HG03432 (cell line): ENCODE measurements at regions not wholly inside any gene's neighbourhood (a gene's known extent, or its start where the extent isn't known, plus 50 kb on each side); places are given as distances from the start of the nearest gene placed in this dataset.

Experiments
- ATAC-seq: cut with Tn5 transposase; IDR thresholded peaks from one replicate; pipeline ENCODE4 v1.9.1; 2021; ENCODE audit warnings: mild to moderate bottlenecking, moderate library complexity; ENCODE audit not compliant: unreplicated experiment

DNA sequence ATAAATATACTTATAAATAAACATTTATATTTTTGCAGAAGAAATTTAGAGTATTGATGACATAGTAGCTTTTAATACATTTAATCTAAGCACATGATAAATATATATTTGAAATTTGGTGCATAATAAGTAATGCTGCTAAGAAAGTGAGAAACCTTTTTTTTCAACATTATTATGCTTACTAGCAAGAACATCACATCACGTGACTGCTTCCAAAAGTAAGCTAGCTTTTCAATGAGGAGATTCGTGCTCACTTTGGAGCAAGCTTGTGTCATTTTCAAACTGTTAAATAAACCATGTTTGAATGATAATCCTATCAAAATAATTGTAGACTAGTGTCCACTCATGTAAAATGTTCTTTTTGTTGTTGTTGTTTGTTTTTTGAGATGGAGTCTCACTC is 109.0 kb upstream of the SLC4A7 start:
- ATAC-seq = no peak

DNA sequence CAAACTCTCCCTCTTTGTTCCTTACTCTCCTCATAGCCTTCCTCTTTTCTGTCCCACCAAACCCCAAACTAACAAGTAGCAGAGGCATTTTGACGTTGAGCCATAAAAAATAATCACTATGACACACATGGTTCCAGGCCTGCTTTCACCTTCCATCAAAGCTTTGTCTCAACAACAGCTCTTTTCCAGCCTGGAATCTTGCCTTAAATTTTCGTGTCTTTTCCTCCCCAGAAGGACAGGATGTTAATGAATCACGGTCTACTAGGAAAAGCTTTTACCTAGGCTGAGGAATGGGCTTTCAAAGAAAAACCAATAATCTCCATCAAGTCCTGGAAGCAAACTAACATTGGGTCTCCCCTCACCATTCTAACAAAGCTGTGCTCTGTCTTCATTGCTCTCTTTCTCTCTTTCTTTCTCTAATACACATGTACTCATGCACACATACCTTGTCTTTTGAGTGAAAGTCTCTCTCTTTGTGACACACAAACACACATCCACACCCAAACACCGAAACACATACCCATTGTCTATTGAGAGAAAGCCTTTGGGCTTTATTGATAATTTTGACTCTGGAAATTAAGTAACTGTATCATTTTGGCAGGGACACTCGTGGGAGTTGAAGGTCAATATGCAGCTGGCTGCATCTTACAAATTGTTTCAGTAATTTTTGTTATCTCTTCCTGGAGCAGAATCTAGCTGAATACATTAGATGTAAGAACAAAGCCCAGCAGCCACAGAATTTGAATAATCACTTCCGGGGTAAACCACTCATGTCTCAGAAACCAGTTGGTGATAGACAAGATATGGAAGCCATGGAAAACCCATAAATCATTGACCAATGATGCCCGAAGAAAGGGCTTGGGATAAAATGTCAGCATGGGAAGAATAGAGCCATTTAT is 107.4 kb upstream of the SLC4A7 start:
- ATAC-seq = peak; percentile 53

GRCh38 chr3:27590437-27591298 is 106.5 kb upstream of the SLC4A7 start:
- peak; percentile 40 for ATAC-seq

DNA sequence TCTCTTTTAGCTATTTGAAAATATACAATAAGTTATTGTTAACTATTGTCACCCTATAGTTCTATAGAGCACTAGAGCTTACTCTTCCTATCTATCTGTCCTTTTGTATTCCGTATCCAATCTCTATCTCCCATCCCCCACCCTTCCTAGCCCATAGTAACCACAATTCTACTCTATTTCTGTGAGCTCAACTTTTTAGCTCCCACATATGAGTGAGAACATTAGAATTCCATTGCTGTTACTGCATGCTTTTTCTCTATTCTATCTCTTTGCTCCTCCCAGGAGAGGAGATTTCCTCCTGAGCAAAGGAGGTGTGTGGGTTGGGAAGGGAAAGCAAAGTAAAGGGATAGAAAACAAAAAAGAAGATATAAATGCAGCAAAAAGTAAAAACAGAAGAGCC is 105.6 kb upstream of the SLC4A7 start:
- no peak for ATAC-seq

DNA sequence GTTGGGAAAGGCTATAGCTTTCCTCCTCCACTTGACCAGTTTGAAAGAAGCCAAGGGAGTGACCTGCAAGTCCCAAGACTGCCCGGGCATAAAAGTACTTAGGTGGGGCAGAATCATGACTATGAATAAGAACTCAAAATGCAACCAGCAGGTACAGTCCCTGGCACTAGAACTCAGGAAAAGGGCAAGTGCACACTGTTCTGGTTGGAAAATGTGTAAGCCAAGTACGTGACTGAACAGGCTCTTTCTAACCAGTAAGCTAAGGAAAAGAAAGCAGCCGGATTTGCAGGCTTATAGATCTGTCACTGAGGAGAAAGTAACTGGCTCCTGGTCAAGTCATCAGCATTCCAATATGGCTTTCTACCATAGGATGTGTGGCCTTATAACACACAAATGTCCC is 101.2 kb upstream of the SLC4A7 start:
- ATAC-seq = no peak

DNA sequence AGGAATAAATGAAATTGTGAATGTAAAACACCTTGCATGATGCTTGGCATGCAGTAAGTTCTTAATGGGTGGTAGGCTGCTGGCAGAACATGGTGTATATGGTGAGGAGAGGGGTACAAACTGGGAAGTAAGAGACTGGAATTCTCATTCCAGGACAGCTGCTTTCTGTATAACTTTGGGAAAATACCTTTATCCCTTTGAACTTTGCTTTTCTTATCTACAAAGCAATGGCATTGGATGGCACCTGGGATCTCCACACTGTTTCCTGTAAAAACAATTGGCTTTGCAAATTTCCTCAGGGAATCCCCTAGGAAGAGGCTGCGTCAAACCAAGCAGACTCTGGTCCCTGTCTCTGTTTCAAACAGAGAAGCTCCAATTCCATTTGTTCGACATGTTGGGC is 100.7 kb upstream of the SLC4A7 start:
- no peak for ATAC-seq

- no peak for ATAC-seq
These were observed 97.7 kb upstream of the SLC4A7 start for GRCh38 chr3:27581852-27582251.

- ATAC-seq = no peak
These were observed 93.8 kb upstream of the SLC4A7 start for GRCh38 chr3:27578032-27578431.

- no peak for ATAC-seq
These were observed 93.3 kb upstream of the SLC4A7 start for GRCh38 chr3:27577504-27577903.

GRCh38 chr3:27576171-27576570 is 92.0 kb upstream of the SLC4A7 start:
- ATAC-seq = no peak

DNA sequence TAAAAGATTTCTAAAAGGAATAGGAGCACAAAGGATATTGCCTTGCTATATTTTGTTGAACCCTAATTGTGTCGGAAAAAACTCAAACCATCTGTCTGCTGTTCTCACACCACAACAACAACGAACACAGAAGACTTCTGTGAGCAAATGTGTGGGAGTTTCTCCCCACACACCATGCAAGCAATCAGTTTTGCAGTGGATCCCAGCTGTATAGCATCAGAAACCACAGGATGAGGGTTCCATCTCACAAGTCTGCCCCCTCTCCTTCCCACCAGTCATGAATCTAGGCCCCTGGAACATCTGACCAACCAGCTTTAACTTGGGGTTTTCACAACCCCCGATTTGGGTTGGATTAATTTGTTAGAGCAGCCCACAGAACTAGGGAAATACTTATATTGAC is 91.3 kb upstream of the SLC4A7 start:
- ATAC-seq = no peak

DNA sequence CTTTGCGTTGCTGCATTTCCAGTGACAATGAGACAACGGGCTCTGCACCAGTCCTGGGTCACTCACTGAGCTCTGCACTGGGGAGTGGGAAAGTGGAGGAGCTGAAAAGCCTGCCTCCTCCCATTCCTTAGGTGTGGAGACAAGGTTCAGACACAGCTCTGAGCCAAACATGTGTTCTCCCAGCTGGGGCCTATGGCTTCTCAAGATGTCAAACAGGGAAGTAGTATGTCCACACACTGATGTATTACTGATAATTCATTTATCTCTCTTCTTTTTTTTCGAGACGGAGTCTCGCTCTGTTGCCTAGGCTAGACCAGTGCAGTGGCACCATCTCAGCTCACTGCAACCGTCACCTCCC is 90.2 kb upstream of the SLC4A7 start:
- no peak for ATAC-seq

GRCh38 chr3:27573780-27574437 is 89.7 kb upstream of the SLC4A7 start:
- ATAC-seq = no peak

- no peak for ATAC-seq
These were observed 89.0 kb upstream of the SLC4A7 start for GRCh38 chr3:27573138-27573537.

GRCh38 chr3:27571345-27571744 is 87.2 kb upstream of the SLC4A7 start:
- ATAC-seq = no peak

DNA sequence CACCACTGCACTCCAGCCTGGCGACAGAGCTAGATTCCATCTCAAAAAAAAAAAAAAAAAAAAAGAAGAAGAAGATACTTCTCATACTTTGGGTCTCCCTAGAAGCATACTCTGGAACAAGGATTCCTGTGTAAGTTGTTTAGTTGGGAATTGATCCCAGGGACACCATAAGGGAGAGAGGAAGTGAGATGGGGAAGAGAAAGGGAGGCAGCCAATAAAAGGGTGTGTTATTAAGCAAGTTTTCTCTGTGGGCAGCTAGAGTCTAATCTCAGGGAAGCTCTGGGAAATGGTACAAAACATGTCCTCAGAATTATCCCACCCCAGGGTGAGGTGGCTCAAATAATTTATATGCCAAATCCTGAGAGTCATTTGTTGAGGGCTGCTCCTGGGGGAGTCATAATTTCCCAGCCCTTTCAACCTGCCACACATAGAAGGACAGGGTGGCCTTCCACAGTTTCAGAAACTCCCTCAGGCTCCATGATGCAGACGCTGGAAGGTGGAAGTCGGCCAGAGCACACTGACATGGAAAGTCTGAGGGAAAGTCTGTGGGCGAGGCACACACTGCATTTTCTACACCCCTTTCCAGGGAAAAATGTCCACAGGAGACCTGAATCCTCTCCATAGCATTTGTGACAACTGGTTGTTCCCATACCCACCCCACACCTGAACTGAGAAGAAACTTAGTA is 86.4 kb upstream of the SLC4A7 start:
- no peak for ATAC-seq

DNA sequence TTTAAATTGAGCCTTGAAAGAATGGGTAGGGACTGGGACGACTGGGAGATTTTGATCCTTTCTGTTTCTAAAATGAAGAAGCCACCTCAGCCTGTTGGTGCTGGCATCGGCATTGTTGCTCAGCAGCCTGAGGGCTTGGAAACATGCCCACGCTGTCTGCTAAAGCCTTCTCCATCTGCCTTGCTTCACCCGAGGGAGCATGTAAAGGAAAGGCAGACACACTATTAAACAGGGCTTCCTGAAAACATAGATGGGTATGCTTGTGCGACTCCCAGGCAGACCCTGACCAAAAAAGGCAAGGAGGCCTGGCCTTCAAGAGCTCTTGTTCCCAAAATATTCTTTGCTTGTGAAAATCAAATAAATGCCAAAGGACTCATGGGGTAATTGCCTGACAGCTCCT is 84.2 kb upstream of the SLC4A7 start:
- ATAC-seq = no peak

GRCh38 chr3:27567251-27567650 is 83.1 kb upstream of the SLC4A7 start:
- ATAC-seq = no peak

- no peak for ATAC-seq
These were observed 81.1 kb upstream of the SLC4A7 start for GRCh38 chr3:27565201-27565852.

- no peak for ATAC-seq
These were observed 77.4 kb upstream of the SLC4A7 start for GRCh38 chr3:27561576-27561975.
